ENCODE measurements at regions not wholly inside any gene's neighbourhood (a gene's known extent, or its start where the extent isn't known, plus 50 kb on each side); places are given as distances from the start of the nearest gene placed in this dataset.
"Not testable (repeated sequence)": the region's sequence is repeated elsewhere in the genome, so short reads cannot be mapped to it uniquely, and the experiment has no call there.

GRCh38 chr2:21332993-21333625, 209.3 kb downstream of the TDRD15 start:
- no peak for DNase-seq (ENCODE audit: low spot score)

DNA sequence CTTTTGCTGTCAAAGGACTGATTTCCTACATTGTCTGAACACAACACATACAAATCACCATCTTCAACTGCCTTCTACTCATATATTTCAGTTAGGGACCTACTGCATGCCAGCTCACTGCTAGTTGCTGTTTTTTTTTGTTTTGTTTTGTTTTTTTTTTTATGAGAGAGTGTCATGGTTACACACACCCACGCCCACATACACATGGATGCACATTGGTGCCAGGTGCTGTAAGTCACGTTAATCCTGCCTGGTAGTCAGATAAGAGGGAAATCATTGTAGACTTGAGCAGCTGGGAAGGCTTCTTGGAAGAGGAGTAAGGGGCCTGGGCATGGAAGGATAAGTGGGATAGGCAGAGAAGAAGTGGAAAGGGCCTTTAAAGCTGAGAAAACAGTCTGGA, 209.9 kb downstream of the TDRD15 start:
- no peak for DNase-seq (ENCODE audit: low spot score)

DNA sequence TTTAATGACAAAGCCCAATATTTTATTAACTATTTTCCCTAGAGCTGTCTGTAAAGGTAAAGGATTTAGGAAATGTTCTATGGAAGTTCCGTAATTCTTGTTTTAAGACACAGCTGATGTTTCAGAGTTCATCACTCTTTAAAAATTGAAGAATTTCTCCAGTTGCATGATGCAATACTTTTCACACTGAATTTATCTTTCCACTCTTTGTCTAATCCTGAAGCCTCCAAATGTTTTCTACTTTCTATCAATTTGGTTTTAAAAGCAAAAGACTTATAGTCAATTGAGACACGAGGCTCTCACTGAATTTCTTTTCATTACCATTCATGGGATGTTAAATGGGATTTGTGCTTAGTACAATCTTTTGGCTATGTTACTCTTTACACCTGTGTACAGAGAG, 223.2 kb downstream of the TDRD15 start:
- no peak for DNase-seq (ENCODE audit: low spot score)

GRCh38 chr2:21353879-21354679, 230.3 kb downstream of the TDRD15 start:
- DNase-seq (ENCODE audit: low spot score): no peak

- no peak for DNase-seq (ENCODE audit: low spot score)
Measured at GRCh38 chr2:21356086-21356856, 232.5 kb downstream of the TDRD15 start.

- no peak for DNase-seq (ENCODE audit: low spot score)
Measured at GRCh38 chr2:21356857-21357255, 233.1 kb downstream of the TDRD15 start.

- no peak for DNase-seq (ENCODE audit: low spot score)
Measured at GRCh38 chr2:21358976-21359375, 235.2 kb downstream of the TDRD15 start.

- no peak for DNase-seq (ENCODE audit: low spot score)
Measured at GRCh38 chr2:21361384-21361783, 237.6 kb downstream of the TDRD15 start.

DNA sequence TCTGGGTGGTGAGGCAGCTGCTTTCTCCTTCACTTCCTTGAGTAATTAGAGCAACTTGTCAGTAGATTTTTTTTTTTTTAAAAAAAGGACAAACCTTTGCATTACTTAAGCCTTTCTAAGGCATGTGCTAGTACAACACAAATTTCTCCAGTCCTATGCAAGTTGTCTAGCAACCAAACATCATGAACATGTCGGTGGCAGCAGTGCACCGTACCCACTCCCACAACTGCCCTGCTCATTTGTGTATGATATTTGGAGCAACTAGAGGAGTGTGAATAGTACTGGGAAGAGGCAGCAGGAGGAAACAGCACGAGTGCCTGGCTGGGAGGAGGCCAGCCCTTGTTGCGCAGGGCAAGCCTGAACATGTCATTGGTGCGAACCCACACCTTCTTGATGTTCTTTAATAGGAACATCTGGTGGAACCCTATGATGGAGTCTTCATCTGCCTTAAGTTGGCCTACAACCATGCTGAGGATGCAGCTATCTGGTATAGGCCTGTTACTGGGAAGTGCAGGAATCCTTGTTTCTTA, 238.3 kb downstream of the TDRD15 start:
- no peak for DNase-seq (ENCODE audit: low spot score)

GRCh38 chr2:21363364-21363763, 239.6 kb downstream of the TDRD15 start:
- DNase-seq (ENCODE audit: low spot score): no peak

- no peak for DNase-seq (ENCODE audit: low spot score)
Measured at GRCh38 chr2:21367421-21367820, 243.7 kb downstream of the TDRD15 start.

GRCh38 chr2:21369787-21370186, 246.0 kb downstream of the TDRD15 start:
- DNase-seq (ENCODE audit: low spot score): no peak

- no peak for DNase-seq (ENCODE audit: low spot score)
Measured at GRCh38 chr2:21371499-21372003, 247.8 kb downstream of the TDRD15 start.

- peak; percentile 15 for DNase-seq (ENCODE audit: low spot score)
Measured at GRCh38 chr2:21372654-21373053, 248.9 kb downstream of the TDRD15 start.

- no peak for DNase-seq (ENCODE audit: low spot score)
Measured at GRCh38 chr2:21376864-21377263, 253.1 kb downstream of the TDRD15 start.

- DNase-seq (ENCODE audit: low spot score): no peak
Measured at GRCh38 chr2:21379140-21379539, 255.4 kb downstream of the TDRD15 start.

GRCh38 chr2:21379668-21380067, 255.9 kb downstream of the TDRD15 start:
- not testable (repeated sequence) for DNase-seq (ENCODE audit: low spot score)

- DNase-seq (ENCODE audit: low spot score): no peak
Measured at GRCh38 chr2:21381421-21381820, 257.7 kb downstream of the TDRD15 start.

GRCh38 chr2:21382701-21383520, 259.1 kb downstream of the TDRD15 start:
- no peak for DNase-seq (ENCODE audit: low spot score)

DNA sequence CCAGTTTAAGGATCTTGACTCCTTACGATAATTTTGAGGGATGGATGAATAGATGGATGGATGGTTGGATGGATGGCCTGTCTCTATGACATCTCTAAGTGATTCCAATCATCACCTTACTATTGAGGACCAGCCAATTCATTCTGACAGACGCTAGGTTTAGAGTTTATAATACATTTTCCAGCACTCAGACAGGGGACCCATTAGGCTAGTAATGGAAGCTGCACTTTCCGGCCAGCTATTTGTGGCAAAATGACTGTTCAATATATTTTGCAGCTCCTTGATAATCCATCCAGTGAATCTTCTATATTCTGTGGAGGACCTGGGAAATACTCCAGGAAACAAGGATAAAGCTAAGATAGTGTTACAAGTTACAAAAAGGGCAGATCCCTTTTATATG, 262.9 kb downstream of the TDRD15 start:
- DNase-seq (ENCODE audit: low spot score): no peak

DNA sequence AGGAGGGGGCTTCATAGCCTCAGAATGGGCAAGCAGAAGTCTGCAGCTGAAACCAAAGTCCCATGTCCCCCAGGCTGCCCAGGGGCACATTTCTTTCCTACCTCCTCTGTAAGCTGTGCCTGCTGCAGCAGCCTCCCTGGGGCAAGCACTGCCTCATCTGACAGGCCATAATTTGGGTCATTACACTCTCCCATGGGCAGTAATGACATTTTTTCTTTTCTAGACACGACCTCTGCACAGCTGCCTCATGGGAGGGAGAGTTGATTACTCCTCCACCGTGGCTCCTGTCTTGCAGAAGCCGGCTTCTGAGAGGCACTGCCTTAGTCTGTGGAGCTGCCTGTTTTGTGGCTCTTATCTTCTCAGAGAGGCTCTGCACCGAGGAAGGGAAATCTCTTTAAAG, 268.9 kb downstream of the TDRD15 start:
- DNase-seq (ENCODE audit: low spot score): no peak

DNA sequence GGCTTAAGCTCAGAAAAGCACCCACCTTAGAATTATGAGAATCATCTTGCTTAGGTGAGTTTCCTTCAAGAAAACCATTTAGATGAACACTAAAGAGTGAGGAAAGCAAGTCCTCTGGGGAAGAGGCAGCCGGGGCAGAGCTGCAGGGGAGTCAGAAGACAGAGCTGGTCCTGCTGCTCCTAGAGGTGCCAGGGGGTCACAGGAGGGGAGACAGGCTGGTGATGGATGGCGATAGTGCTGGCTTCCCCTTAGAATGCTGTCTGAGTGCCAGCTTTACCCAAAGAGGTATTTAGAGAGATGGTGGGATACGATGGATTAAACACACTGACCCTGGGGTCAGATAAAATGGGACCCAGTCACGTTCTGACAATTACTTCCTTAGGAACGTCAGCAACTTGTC, 269.4 kb downstream of the TDRD15 start:
- no peak for DNase-seq (ENCODE audit: low spot score)
